NCI-H82 (cell line): ENCODE measurements at regions not wholly inside any gene's neighbourhood (a gene's known extent, or its start where the extent isn't known, plus 50 kb on each side); places are given as distances from the start of the nearest gene placed in this dataset.

ENCODE experiments used
- DNase-seq: peaks from one replicate; lab custom pipeline; 2025; lab: John Stamatoyannopoulos, UW

DNA sequence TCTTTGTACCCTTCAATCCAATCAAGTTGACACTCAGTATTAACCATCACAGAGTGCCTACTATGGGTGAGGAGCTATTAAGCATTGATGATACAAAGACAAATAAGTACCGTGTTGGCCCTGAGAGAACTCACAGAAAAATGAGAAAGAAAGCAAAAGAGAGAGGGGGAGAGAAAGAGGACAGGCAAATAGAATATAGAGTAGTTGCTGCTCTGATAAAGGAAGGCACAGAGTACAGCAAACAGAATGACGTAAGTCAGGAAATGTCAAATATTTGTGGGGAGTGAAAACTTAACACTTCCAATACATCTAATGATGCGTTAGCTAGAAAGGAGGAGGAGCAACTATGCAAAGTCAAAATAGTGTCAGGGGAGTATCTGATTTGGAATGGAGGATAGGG lies 320.6 kb upstream of the KCNH8 start:
- no peak for DNase-seq

DNA sequence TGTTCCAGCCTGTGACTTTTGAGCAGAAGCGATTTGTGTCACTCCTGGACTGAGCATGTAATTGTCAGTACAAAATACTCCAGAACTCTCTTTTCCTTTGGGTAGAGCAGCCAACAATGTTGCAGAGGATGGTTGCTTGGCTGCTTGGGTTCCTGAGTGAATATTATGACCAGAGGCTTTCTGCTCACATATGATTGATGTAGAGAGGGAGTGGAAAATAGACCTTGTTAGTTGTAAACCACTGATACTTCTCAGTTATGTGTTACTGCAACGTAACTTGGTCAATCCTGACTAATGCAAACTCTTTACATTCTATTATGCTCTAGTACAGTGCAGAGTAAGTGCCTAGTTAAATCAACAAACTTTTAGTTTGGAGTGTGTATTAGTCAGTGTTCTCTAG lies 322.6 kb upstream of the KCNH8 start:
- no peak for DNase-seq

DNA sequence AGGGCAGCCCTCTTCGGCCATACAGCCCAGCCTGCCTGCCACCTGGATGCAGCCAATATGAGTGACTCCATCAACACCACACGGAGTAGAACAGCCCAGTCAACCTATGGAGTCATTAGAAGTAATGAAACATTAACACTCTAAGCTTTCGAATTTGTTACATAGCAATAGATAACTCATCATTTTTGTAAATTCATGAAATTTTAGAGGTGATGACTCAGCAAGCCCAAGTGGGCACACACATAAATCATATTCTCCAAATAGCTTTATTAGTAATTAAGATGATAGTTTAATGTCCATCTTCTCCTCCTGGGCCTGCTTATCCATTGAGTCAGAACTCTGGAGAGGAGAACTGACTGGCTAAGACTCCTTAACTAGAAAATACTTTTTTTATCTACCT lies 335.0 kb upstream of the KCNH8 start:
- DNase-seq: no peak

DNA sequence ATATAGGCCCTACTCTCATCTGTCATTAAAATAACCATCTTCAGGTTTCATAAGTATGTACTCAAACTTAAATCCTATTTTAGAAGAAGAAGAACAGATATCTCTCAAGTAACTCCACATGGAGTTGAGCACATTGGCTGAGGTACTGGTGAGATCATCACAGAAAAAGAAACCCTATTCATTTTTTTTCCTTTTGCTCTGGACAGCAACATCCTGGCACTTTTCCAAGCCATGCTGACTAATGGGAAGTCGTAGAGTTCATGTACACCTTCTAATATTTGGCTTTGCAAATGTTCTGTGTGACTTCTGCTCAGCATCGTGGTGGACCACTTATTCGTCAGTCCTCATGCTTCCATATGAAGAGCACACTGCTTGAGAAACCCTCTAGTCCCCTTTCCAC lies 336.0 kb upstream of the KCNH8 start:
- no peak for DNase-seq

DNA sequence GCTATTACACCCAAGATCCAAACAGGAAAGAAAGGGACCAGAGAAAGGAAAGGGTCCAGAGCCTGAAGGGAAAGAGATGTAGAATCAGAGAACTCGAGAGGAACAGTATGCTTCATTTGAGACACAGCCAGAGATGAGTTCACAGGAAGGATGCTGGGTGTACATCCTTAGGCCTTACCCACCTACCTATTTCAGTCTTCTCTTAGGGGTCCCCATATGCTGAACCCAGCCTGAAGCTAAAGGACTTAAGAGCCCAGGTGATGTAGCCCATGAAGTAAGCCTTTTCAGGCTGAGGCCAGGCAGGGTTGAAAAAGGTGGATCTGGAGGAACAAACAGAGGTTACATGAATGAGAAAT lies 338.0 kb upstream of the KCNH8 start:
- no peak for DNase-seq

DNA sequence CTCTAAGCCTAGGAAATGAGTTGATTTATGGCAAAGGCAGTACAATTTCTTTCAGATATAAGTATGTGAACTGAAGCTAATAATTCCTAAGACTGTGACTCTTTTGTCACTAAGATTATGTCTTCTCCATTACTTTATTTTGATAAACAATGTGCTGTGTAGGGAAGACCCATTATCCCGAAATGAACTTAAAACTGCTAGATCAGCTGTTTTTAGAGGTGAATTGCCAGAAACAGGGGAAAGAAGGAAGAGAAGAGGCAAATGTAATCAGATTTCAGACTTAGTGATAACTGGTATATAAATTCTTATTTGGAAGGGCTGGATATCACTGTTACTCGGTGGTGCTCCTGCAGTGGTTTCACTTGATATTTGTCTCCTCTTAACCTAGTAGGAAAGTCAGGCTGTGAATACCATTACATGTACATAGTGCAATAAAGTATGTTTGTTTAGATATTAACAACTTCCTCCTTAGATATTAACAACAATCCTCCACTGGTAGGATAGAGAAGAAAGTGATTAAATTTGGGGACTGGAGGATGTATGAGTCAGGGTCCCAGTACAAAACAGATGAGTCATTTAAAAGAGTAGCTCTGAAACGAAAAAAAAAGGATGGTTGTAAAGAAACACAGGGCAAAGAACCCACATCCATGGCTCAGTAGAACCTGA lies 338.5 kb upstream of the KCNH8 start:
- DNase-seq: no peak

DNA sequence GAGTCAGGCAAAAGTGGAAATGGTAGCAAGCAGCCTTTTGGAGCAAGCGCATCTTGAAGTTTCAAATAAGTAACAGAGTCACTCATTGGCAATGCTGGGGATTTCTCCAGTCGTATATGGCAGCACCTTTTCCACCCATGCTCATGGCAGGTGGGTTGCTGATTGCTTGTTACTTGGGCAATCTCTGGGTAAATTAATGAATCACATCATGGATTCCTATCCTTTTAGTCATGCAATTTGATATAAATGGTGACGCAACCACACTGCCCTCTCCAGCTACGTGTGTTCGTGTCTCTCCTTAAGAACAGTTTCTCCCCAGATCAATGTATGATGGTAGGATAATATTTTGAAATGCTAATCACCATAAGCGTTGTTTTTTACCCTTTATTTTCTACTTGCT lies 339.9 kb upstream of the KCNH8 start:
- DNase-seq: no peak

DNA sequence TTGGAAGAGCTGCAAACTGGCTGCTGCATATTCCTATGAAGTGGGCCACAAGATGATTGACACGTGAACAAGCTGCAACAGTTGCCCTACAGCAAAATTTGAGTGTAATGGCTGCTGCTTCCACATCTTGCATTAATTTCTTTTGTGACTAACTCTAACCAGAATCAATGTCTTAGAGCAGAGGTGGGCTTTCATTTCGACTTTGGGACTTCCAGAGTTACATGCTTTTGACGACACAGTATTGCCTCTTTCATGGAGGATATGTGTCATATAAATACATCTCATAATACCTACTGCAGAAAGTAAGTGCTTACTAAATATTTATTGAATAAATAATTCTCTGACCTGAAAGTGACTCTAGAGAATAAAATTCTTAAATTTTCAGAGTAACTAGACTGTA lies 340.7 kb upstream of the KCNH8 start:
- no peak for DNase-seq

DNA sequence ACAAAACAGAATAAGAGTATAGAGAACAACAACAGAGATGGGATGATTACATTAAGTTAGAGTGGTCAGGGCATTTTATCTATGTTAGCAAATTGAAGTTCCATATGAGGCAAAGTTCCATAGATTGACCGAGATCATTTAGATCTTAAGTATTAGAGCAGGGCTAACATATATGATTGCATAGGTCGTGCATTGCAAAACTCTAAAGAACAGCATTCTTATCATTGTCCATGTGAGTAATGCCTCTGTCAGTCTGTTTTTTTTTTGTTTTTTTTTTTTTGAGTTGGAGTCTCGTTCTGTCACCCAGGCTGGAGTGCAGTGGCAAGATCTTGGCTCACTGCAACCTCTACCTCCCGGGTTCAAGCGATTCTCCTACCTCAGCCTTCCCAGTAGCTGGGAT lies 341.7 kb upstream of the KCNH8 start:
- no peak for DNase-seq

DNA sequence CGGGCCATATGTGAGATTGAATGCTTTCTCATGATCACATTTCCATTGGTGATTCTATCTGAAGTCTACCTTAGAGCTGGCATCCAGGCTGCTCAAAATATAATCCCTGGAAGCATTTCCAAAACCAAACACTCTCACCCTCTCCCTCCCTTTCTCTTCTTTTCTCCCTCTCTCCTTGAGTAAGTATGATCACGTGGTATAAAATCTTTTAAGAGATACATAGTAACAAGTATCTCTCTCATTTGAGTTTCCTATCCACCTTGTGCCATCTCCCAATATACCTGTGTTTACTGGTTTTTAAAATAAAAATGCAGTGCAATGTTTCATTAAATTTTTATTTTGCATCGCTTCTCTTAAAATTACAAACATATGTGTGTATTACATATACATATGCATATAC lies 350.9 kb upstream of the KCNH8 start:
- DNase-seq: no peak

DNA sequence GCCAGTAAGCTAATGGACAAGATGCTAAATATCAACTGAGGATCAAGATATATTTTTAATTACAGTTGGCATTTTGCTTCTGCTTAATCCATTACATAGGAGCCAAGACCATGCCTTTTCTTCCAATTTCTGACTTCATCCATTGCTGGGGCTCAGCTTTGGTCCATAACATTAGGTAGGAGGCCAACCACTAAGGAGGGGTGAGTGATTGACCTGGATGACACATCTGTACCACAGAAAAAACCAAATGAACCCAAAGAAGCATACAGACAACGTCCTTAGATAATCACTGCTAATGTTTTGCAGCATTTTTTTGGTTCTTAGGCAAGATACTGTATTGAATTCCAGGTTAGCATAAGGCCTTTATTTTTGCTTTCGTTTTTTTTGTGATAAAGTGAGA lies 353.2 kb upstream of the KCNH8 start:
- no peak for DNase-seq

DNA sequence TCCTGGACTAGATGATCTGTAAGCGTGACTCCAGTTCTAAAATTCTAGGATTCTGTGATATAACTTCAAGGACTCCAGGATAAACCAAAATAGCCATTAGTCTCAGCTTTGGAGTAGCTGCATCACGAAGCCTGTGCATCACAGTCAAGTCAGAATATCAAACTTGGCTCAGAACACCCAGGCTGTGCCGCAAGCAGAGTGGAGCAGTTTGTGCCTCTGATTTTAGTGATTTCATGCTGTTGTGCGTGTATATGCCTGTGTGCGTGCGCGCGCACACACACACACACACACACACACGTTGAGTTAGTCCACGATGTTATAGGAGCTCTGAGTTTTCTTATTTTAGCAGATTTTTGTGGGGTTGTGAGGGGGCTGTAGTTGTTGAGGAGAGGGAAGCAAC lies 356.6 kb upstream of the KCNH8 start:
- DNase-seq: no peak

DNA sequence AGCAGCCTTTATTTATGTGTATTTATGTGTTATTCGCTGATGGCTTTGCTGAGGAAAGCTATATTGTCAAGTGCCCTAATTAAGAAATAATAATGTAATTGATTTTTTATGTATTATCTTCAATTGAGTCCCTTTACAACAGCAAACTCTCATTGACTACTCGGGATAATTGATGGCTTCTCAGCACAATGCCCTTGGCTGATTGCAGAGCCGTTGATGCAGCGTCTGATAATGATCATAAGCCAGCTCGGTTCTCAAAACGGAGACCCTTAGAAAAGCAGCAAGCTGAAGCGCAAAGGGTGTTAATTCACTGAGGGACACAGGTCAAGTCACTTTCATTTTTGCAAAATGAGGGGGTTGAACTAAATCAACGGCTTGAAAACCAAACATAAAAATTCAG lies 357.1 kb upstream of the KCNH8 start:
- DNase-seq: no peak

DNA sequence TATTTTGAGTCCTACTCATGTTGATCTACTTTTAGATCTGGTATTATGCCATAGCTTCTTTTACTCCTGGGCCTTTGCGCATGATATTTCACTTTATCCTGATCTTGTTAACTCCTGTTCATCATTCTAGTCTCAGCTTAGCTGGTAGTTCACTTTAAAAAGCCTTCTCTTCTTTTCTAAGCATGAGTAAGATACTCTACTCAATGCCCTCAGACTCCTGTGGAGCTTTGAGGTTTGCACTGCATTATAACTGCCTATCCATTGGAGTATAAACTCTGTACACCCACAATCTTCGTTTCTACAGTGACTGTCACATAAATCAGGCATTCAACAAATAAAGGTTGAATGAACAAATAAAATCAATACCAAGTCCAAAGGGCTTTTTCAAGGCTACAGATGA lies 357.9 kb upstream of the KCNH8 start:
- no peak for DNase-seq

DNA sequence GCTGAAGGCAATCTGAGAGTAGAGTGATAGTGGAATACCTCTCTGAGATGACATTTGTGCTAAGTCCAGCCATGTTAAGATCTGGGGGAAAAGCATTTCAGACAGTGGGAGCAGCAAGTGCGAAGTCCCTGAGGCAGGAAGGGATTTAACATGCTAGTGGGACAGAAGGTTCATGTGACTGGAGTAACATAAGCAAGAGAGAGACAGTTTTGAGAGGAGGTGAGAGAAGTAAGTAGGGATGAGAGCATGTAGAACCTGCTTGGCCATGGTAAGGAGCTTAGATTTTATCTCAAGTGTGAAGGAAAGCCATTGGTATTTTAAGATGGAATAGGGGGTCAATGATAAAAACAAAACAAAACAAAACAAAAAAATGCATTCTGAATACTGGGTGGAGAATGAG lies 358.6 kb upstream of the KCNH8 start:
- DNase-seq: no peak

DNA sequence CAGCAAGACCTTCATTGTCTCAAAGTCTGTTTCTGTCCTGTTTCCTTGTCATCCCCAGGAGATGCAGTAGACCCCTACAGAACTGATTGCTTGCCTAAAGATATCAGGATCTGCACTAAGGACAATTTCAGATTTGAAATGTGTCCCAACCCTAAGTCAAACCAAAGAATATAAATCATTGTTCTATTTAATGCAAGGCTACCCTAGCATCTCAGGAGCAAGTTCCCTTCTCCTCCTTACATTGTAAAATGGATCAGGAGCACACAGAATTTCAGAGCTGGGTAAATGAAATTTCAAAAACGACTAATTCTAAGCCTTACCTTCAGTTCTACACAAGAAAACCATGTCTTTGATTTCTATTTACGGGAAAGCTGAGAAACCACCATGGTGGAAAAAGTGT lies 360.9 kb upstream of the KCNH8 start:
- no peak for DNase-seq

DNA sequence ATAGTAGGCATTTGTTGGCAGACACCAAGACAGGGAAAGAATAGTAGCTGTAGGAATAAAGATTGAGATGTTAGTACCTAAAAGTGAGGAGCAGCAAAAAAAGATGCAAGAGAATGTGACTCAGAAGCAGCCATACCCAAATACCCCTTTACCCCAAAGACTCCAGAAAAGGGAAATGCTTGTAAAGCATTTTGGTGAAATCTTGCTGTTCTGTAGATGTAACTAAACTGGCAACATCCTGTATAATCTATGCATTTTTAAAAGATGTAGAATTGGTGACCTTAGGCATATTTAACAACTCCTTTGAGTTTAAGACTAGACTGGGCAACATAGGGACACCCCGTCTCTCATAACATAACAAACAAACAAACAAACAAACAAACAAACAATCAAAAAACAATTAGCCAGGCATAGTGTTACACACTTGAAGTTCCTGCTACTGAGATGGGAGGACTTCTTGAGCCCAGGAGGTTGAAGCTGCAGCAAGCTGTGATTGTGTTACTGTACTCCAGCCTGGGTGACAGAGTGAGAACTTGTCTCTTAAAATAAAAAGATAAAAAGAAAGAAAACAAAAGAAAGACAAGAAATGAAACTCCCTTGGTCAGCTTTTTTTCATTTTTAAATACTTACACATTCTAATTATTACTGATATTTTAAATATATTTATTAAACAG lies 361.5 kb upstream of the KCNH8 start:
- DNase-seq: no peak

DNA sequence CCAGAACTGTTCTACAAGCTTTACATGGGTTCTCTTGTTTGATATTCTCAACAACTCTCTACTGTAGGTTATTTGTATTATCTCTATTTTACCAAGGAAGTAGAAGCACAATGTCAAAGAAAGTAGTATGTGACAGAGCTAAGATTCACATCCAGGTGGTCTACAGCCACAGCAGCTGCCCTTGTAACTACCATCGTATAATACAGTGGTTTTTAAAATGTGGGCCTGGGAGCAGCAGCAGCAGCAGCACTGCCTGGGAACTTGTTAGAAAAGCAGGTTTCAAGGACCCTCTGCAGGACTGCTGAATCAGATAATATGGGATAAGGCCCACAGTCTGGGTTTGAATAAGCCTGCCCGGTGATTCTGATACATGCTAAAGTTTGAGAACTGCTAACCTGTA lies 357.1 kb upstream of the SATB1 start:
- DNase-seq: no peak

DNA sequence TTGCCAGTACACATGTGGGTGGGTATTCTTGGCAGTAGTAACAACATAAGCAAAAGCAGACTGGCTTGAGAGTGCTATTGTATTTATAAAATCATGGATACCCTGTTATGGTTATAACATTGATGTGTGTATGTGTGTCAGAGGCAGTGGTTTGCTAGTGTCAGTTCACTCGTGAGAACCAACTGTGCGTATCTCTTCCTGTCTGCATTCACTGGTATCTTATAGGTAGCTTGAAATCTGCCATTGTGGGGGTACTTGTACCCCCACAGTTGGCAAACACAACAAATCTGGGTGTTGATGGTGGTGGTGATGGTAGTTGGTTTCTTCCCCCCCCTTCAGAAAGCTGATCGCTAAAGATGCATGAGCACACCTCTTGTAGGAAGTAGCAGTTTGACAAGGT lies 355.8 kb upstream of the SATB1 start:
- DNase-seq: no peak

DNA sequence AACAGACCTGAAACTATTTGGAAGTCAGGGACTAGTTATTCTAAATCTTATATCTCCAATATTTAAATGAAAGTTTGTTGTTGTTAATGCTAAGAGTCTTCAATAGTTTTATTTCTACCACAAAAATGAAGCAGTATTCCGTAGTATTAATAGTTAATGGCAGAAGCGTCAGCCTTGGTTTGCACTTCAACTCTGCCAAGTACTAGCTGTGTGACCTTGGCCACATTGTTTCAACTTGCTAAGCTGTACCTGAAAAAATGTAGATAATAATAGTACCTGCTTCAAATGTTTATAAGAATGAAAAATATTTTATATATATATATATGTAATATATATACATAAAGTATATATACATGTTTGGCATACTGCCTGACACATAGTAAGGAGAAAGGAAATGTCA lies 354.6 kb upstream of the SATB1 start:
- DNase-seq: no peak

DNA sequence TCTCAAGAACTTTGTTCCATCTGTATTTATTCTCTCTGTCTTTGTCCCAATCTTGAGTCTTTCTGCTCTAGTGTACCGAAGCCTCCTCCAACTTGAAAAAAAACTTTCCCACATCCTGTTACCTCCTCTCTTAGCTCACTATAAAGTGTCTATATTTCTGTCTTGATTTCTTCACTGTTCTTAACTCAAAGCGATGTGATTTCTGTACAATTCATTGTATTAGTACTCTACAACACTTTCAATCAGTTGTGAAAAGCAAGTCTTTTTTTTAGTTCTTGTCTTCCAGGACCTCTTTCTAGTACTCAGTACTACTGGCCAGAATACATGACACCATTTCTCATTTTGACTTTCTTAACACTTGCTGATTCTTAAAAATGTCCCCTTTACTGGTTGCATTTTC lies 353.5 kb upstream of the SATB1 start:
- no peak for DNase-seq

DNA sequence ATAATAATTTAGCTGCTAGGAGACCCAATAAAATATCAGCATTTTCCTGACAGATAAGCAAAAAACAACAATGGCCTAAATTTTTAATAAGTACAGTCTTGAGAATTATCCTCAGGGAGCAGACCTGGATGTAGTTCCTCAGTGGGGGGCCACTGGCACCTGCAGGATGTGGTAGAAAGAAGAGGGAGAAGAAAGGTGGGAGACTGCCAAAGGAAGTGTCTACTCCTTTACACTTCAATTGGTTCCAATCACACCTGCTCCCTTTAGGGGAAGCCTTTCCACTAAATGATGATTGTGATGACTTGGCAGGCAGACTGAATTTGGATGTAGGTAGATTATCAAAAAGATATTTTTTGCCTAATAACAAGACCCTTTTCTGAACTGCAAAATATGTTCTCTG lies 353.0 kb upstream of the SATB1 start:
- DNase-seq: no peak

DNA sequence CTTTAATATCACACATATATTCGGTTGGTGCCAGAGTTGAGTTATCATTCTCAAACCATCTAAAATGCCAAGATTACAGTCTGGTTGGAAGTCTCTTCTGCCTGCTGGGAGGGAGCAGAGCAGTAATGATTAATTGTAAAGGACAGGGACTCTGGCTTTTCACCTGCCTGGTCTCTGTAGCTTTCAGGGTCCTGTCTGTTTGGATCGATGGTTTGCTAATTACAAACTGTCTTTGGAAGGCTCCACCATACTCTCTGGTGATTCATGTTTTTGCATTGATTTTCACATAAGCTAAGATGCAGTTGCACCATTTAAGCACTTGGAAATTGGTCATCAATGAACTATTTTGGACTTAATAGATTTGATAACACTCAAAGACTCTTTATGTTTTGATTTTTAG lies 350.4 kb upstream of the SATB1 start:
- no peak for DNase-seq

DNA sequence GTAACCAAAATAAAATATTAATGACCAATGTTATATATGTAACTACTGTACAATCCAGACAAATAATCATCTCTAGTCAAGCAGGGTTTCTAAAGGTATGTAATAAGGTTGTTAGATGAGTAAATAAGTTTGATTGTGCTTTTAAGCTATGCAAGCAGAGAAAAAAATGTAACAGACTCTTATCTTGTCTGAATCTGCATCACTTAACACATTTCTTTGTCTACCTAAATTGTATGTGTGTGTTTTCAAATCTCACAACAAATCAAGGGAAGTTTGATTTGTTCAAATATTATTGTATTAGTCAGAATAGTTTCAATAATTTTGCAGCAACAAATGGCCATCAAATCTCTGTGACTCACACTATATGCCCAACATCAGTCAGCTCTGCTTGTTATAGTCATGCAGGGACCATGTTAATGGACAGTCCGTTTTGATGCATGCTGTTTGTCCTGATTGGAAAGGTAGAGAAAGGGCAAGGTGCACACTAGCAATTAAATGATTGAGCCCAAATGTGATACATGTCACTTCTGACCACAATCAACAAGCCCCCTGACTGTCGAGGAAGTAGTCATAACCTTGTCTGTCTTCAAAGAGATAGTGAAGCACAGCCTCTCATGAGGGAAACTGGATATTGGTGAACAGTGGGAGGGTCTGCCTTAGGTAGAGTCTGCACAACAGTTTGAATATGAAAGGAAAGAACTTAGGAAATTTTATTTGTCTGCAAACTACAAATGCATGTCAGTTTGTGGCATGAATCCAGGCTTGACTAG lies 349.4 kb upstream of the SATB1 start:
- DNase-seq: no peak
